MM.1S (cell line): ENCODE measurements at regions not wholly inside any gene's neighbourhood (a gene's known extent, or its start where the extent isn't known, plus 50 kb on each side); places are given as distances from the start of the nearest gene placed in this dataset.

Experiments used
- DNase-seq: peaks from one replicate; pipeline ENCODE4 v3.0.0-alpha.2; 2015
- H2AFZ ChIP-seq: fragments of 300-600 bp; sonication (generic); 2 replicates; pipeline ENCODE4 v1.6.0; 2016; ENCODE audit warnings: antibody characterized with exemption, low read length
- H3F3A ChIP-seq: fragments of 300-600 bp; sonication (generic); 2 replicates; pipeline ENCODE4 v1.6.1; 2016; ENCODE audit warnings: mild to moderate bottlenecking, antibody characterized with exemption, low read length, moderate library complexity, mixed read lengths; ENCODE audit not compliant: insufficient read depth
- H3K27ac ChIP-seq: fragments of 300-600 bp; sonication (generic); 2 replicates; pipeline ENCODE4 v1.5.1; 2016; ENCODE audit warnings: mild to moderate bottlenecking, low read length
- H3K27me3 ChIP-seq: fragments of 300-600 bp; sonication (generic); replicated peaks from 2 replicates; pipeline ENCODE4 v1.6.0; 2016; ENCODE audit warnings: low read length; ENCODE audit not compliant: insufficient read depth
- H3K36me3 ChIP-seq: fragments of 300-600 bp; sonication (generic); replicated peaks from 2 replicates; pipeline ENCODE4 v1.6.1; 2016; ENCODE audit warnings: mild to moderate bottlenecking, low read length, mixed read lengths; ENCODE audit not compliant: insufficient read depth
- H3K4me1 ChIP-seq: fragments of 300-600 bp; sonication (generic); 2 replicates; pipeline ENCODE4 v1.6.1; 2016; ENCODE audit warnings: low read length, mixed read lengths
- H3K4me2 ChIP-seq: fragments of 300-600 bp; sonication (generic); 2 replicates; pipeline ENCODE4 v1.6.0; 2016; ENCODE audit warnings: low read depth, low read length
- H3K4me3 ChIP-seq: fragments of 300-600 bp; sonication (generic); 2 replicates; pipeline ENCODE4 v1.5.1; 2016; ENCODE audit warnings: low read length, mixed read lengths
- H3K79me2 ChIP-seq: fragments of 300-600 bp; sonication (generic); 2 replicates; pipeline ENCODE4 v1.6.1; 2016; ENCODE audit warnings: mixed run types, low read length, mixed read lengths
- H3K9ac ChIP-seq: fragments of 300-600 bp; sonication (generic); 2 replicates; pipeline ENCODE4 v1.6.1; 2016; ENCODE audit warnings: low read length, mixed read lengths
- H3K9me2 ChIP-seq: fragments of 300-600 bp; sonication (generic); replicated peaks from 2 replicates; pipeline ENCODE4 v1.6.1; 2016; ENCODE audit warnings: mild to moderate bottlenecking, low read length, mixed read lengths; ENCODE audit not compliant: insufficient read depth
- H3K9me3 ChIP-seq: fragments of 300-600 bp; sonication (generic); replicated peaks from 2 replicates; pipeline ENCODE4 v1.6.1; 2016; ENCODE audit warnings: mild to moderate bottlenecking, low read length, mixed read lengths; ENCODE audit not compliant: insufficient read depth
- H4K20me1 ChIP-seq: fragments of 300-600 bp; sonication (generic); 2 replicates; pipeline ENCODE4 v1.6.1; 2016; ENCODE audit warnings: mild to moderate bottlenecking, low read length, moderate library complexity, mixed read lengths; ENCODE audit not compliant: insufficient read depth
- CTCF ChIP-seq: fragments of 300-600 bp; sonication (generic); IDR thresholded peaks from 2 replicates; pipeline ENCODE4 v1.5.1; 2016; ENCODE audit warnings: antibody characterized with exemption, low read length, mixed read lengths
- EZH2 ChIP-seq: fragments of 300-600 bp; sonication (generic); optimal IDR thresholded peaks from 2 replicates; pipeline ENCODE3; 2017; ENCODE audit warnings: low read depth, mild to moderate bottlenecking, antibody characterized with exemption, low read length, mixed read lengths
- EZH2phosphoT487 ChIP-seq: fragments of 300-600 bp; sonication (generic); IDR thresholded peaks from 2 replicates; pipeline ENCODE4 v1.6.1; 2018; ENCODE audit warnings: antibody characterized with exemption, low read length

DNA sequence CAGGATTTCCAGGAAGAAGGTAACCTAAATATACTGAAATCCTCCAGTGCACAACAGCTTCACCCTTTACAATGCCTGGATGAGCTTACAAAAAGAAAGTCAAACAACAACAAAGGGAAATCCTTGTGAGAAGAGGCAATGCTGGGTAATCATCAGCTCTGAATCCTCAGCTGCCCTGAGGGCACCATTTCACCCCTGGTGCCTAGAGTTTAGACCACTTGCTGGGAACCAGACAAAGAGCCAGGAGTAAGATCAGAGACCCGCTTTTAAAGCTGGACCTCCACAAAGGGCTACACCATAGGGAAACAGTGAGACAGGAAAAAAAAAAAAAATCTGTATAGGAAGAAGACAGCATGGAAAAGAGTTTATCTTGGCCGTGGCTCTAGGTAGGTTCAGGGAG lies 97.0 kb downstream of the FOXI3 start:
- no peaks in the 10 kb centered on the region for H3K36me3 ChIP-seq
- H3K4me3 ChIP-seq, result no peak overlapping the region
- no peaks in the 10 kb centered on the region for H3F3A ChIP-seq
- no peak for TF ChIP-seq EZH2
- no peak for TF ChIP-seq EZH2phosphoT487
- no peak for TF ChIP-seq CTCF
- H3K27me3 ChIP-seq, result no peaks in the 10 kb centered on the region
- H3K9me2 ChIP-seq, result no peaks in the 10 kb centered on the region
- H3K9me3 ChIP-seq, result no peaks in the 10 kb centered on the region
- DNase-seq, result no peak
- H4K20me1 ChIP-seq, result no peaks in the 10 kb centered on the region
- H3K79me2 ChIP-seq, result no peaks in the 10 kb centered on the region
- no peaks in the 10 kb centered on the region for H3K4me1 ChIP-seq
- no peak overlapping the region for H3K27ac ChIP-seq
- no peak overlapping the region for H3K9ac ChIP-seq
- H3K4me2 ChIP-seq, result no peak overlapping the region
- no peak overlapping the region for H2AFZ ChIP-seq

- Histone ChIP-seq H3K4me2 (peak overlapping the region; percentile 79; the same call in 1 of the 2 replicates), H3K4me3 (no peak overlapping the region), H2AFZ (0 out of 2 replicates have a peak overlapping the region, but pooled peaks have one; percentile 29), H3K9me3 (no peaks in the 10 kb centered on the region), H3K27me3 (no peaks in the 10 kb centered on the region), H3K27ac (no peak overlapping the region), H3F3A (no peaks in the 10 kb centered on the region), H3K9ac (no peak overlapping the region), H3K79me2 (no peaks in the 10 kb centered on the region), H3K4me1 (no peaks in the 10 kb centered on the region), H4K20me1 (no peaks in the 10 kb centered on the region), H3K9me2 (no peaks in the 10 kb centered on the region), H3K36me3 (no peaks in the 10 kb centered on the region)
- TF ChIP-seq CTCF (no peak), EZH2phosphoT487 (no peak), EZH2 (no peak)
- DNase-seq, result no peak
Observed at GRCh38 chr2:88351249-88351601, 101.3 kb downstream of the FOXI3 start.

DNA sequence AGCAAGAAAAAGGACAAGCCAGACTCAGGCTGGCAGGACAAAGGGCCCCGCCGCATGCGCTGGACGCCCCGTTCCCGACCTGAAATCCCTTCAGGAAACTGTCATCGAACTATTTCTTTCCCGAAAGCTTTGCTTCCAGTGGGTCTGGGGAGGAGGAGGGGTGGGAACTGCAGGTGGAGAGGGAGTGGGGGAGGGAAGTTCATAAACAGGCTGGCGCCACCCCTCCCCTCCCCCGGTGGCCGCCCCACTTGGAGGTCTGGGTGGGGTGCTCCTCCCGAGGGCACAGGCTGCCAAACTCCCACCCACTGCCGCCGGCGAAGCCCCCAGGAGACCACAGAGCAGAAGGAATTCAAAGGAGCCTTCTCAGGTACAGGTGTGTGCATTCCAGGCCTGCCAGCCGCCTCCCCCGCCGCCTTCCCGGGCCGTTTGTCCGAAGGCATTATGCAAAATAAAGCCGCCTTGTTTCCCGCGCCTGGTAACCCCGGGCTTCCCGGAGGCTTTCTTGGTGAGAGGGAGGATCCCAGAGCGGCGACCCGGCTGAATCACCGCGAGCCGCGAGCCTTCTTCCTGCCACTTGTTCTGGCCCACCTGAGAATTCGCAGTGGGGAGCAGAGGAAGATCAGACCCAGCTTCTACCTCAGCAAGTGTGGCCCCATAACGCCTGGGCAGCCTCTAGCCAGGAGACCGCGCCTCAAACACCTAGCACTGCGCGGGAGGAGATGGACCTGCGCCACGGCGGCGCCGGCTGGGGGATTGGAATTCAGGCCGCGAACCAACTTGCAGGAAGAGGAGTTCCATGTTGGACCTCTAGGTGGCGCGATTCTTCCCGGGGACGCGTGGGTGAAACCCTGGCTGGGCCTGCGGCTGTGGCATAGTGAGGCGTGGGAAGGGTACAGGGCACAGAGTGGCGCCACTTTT lies 101.9 kb downstream of the FOXI3 start:
- Histone ChIP-seq H3K4me3 (peak overlapping the region; percentile 49), H3K27ac (no peak overlapping the region), H4K20me1 (no peaks in the 10 kb centered on the region), H3K9me3 (no peaks in the 10 kb centered on the region), H3K9ac (peak overlapping the region; percentile 42; the same call in 1 of the 2 replicates), H3K36me3 (no peaks in the 10 kb centered on the region), H3K9me2 (no peaks in the 10 kb centered on the region), H3F3A (no peaks in the 10 kb centered on the region), H2AFZ (peak overlapping the region; percentile 66), H3K79me2 (no peaks in the 10 kb centered on the region), H3K27me3 (no peaks in the 10 kb centered on the region), H3K4me2 (peak overlapping the region; percentile 79; the same call in 1 of the 2 replicates), H3K4me1 (no peaks in the 10 kb centered on the region)
- peak; percentile 47 for DNase-seq
- TF ChIP-seq EZH2phosphoT487 (no peak), CTCF (peak; percentile 75), EZH2 (no peak)
